ENCODE measurements at regions not wholly inside any gene's neighbourhood (a gene's known extent, or its start where the extent isn't known, plus 50 kb on each side); places are given as distances from the start of the nearest gene placed in this dataset.

DNA sequence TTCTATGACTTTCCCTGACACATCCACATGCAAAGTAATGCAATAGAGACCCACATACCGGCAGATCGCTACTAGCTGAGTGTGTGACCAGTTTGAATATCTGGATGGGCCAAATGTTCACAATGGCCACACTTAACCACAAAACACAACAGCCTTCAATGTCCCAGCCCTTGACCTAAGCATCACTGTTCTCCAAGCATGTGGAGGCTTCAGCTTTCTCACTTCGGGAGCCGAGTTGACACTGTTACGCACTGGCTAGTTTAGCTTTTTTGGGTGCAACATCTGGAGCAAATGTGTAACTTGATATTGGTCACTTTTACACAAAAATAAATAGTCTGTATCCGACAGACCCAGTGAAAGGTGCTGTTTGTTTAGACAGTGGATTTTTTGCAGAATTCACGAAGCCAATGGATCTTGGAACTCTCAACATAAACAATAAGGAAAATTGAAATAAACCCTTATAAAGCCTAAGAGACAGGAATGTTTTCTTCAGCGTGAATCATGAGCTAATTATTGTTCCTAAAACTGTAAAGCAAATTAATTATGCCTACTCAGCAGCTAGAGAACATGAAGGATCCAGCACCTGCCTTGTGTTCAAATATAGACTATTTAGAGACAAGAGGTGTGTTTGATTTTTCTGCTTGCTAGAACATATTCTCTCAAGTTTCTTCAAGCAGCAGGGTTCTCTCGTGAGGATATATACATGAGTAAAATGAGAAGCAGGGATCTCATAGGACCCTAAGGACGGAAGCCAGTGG, 117.6 kb upstream of the JCAD start:
- 67 to 75% methylated on average over 8 to 10 of the region's 10 CpGs for WGBS, 2 donors (ENCODE audit: low coverage in 1 of 2)
- Histone ChIP-seq H3K4me3 (no peak overlapping the region), H3K27ac (no peak overlapping the region), H3K36me3 (no peaks in the 10 kb centered on the region), H3K4me1 (no peaks in the 10 kb centered on the region), H3K9me3 (no peaks in the 10 kb centered on the region), H3K27me3 (no peaks in the 10 kb centered on the region)
- DNase-seq = no peak
- intact Hi-C loops (cut with DNase I; ENCODE audit: low total_unique reads) (no loop called here), in situ Hi-C loops (cut with MboI; ENCODE audit: low pct_ligation_motif_present in 1 of 4, low pct_unique_long_range_greater_than_20kb in 1 of 4, low sequenced_read_pairs in 3 of 4) (no loop called here)
- TF ChIP-seq EP300 (IDR thresholded peaks at IDR 0.05; ENCODE audit: low read depth) (no peak), POLR2A (IDR thresholded peaks at IDR 0.05) (no peak), POLR2AphosphoS5 (IDR thresholded peaks at IDR 0.05) (no peak)
- TF ChIP-seq, protein P1, sequence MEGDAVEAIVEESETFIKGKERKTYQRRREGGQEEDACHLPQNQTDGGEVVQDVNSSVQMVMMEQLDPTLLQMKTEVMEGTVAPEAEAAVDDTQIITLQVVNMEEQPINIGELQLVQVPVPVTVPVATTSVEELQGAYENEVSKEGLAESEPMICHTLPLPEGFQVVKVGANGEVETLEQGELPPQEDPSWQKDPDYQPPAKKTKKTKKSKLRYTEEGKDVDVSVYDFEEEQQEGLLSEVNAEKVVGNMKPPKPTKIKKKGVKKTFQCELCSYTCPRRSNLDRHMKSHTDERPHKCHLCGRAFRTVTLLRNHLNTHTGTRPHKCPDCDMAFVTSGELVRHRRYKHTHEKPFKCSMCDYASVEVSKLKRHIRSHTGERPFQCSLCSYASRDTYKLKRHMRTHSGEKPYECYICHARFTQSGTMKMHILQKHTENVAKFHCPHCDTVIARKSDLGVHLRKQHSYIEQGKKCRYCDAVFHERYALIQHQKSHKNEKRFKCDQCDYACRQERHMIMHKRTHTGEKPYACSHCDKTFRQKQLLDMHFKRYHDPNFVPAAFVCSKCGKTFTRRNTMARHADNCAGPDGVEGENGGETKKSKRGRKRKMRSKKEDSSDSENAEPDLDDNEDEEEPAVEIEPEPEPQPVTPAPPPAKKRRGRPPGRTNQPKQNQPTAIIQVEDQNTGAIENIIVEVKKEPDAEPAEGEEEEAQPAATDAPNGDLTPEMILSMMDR (IDR thresholded peaks at IDR 0.05) = no peak

DNA sequence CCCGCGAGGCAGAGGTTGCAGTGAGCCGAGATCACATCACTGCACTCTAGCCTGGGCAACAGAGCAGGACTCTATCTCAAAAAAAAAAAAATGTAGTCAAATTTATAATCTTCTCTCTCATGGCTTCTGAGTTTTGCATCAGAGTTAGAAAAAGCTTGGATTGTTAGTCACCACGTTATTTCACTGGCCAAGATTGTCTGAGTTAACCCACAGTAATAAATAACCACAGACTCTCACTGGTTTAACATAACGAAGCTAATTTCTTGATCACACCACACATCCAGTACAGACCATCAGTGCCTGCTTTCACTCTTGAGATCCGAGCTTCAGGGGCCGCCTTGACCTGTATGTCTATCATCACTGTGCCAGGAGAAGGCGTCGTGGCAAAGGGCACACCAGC, 116.8 kb upstream of the JCAD start:
- intact Hi-C loops (cut with DNase I; ENCODE audit: low total_unique reads) (no loop called here), in situ Hi-C loops (cut with MboI; ENCODE audit: low pct_ligation_motif_present in 1 of 4, low pct_unique_long_range_greater_than_20kb in 1 of 4, low sequenced_read_pairs in 3 of 4) (no loop called here)

DNA sequence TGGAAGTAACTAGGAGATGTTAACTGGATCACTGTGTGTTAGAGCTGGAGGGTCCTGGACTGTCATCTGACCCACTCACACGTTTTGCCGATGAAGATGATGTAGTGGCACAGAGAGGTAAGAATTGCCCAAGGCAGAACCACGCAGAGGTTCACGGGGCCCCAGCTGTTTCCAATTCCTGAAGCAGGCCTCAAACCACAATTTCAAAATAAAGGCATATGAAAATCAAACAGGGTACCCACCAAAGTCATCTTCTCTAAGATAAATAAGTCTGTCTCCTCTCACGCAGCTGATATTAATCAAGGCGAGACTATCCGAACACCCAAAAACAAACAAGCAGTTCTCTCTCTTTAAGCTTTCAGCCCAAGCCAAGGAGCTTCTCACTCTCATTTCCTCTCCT, 113.3 kb upstream of the JCAD start:
- no peaks in the 10 kb centered on the region for H3K27me3 ChIP-seq
- H3K9me3 ChIP-seq = no peaks in the 10 kb centered on the region
- WGBS, 2 donors (ENCODE audit: low coverage in 1 of 2) = 76 to 79% methylated on average over 7 of the region's 7 CpGs
- no peak for DNase-seq
- H3K27ac ChIP-seq = no peak overlapping the region
- in situ Hi-C loops (cut with MboI; ENCODE audit: low pct_ligation_motif_present in 1 of 4, low pct_unique_long_range_greater_than_20kb in 1 of 4, low sequenced_read_pairs in 3 of 4) = no loop called here
- intact Hi-C loops (cut with DNase I; ENCODE audit: low total_unique reads) = no loop called here
- TF ChIP-seq EP300 (IDR thresholded peaks at IDR 0.05; ENCODE audit: low read depth) = no peak
- H3K4me1 ChIP-seq = no peaks in the 10 kb centered on the region
- H3K4me3 ChIP-seq = no peak overlapping the region
- no peaks in the 10 kb centered on the region for H3K36me3 ChIP-seq

More for the DNA sequence above, 116.8 kb upstream of the JCAD start:
- Histone ChIP-seq H3K27ac (no peak overlapping the region), H3K27me3 (no peaks in the 10 kb centered on the region), H3K4me3 (no peak overlapping the region), H3K36me3 (no peaks in the 10 kb centered on the region), H3K4me1 (no peaks in the 10 kb centered on the region), H3K9me3 (no peaks in the 10 kb centered on the region)
- WGBS, 2 donors (ENCODE audit: low coverage in 1 of 2) = 63 to 79% methylated on average over 2 to 9 of the region's 9 CpGs
- TF ChIP-seq POLR2A (IDR thresholded peaks at IDR 0.05) (no peak), POLR2AphosphoS5 (IDR thresholded peaks at IDR 0.05) (no peak), EP300 (IDR thresholded peaks at IDR 0.05; ENCODE audit: low read depth) (no peak)
- TF ChIP-seq, protein P1 (IDR thresholded peaks at IDR 0.05) = no peak
- DNase-seq = no peak

DNA sequence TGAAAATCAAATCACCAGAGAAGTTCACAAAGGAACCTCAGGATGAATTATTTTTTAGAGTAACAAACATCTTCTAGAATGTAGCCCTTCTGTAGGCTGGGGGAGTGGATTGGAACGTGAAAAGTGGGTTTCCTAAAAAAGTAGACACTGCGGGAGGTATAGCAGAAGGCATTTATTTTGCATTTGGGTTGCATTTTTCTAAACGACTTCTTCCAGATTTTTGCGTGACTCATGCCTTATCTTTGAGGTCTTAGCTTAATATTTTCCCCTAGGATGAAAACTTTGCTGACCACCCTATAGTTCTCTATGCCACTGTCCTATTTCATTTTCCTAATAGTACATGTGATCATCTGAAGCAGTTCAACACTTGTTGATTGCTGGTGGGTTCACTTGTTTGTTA, 112.7 kb upstream of the JCAD start:
- 81 to 87% methylated on average over 4 of the region's 4 CpGs for WGBS, 2 donors (ENCODE audit: low coverage in 1 of 2)
- TF ChIP-seq, protein P1 (IDR thresholded peaks at IDR 0.05) = no peak
- TF ChIP-seq EP300 (IDR thresholded peaks at IDR 0.05; ENCODE audit: low read depth) (no peak), POLR2A (IDR thresholded peaks at IDR 0.05) (no peak), POLR2AphosphoS5 (IDR thresholded peaks at IDR 0.05) (no peak)

DNA sequence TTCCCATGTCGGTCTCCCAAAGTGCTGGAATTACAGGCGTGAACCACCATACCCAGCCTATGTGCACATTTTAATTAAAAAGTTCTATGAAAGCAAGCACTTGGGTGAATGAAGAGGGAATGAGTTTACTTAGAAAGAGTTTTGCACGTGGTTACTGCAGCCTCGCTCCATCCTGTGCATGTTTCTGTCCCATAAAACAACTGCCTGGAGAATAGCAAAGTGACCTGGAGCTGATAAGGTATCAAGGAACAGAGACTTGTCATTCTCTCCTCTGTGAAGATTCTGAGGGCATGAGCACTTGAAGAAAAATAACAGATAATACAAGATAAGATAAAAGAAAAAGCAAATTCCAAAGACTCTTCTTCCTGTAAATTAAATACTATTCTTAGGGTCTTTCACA, 112.2 kb upstream of the JCAD start:
- TF ChIP-seq EP300 (IDR thresholded peaks at IDR 0.05; ENCODE audit: low read depth) (no peak), POLR2AphosphoS5 (IDR thresholded peaks at IDR 0.05) (no peak), POLR2A (IDR thresholded peaks at IDR 0.05) (no peak)
- TF ChIP-seq, protein P1 (IDR thresholded peaks at IDR 0.05) = no peak
- DNase-seq = no peak
- no peaks in the 10 kb centered on the region for H3K4me1 ChIP-seq
- intact Hi-C loops (cut with DNase I; ENCODE audit: low total_unique reads) (no loop called here), in situ Hi-C loops (cut with MboI; ENCODE audit: low pct_ligation_motif_present in 1 of 4, low pct_unique_long_range_greater_than_20kb in 1 of 4, low sequenced_read_pairs in 3 of 4) (no loop called here)
- 71% methylated on average over 4 of the region's 4 CpGs for WGBS, 2 donors (ENCODE audit: low coverage in 1 of 2)
- no peak overlapping the region for H3K4me3 ChIP-seq
- no peaks in the 10 kb centered on the region for H3K9me3 ChIP-seq
- H3K27ac ChIP-seq = no peak overlapping the region
- no peaks in the 10 kb centered on the region for H3K27me3 ChIP-seq
- no peaks in the 10 kb centered on the region for H3K36me3 ChIP-seq

More for the DNA sequence above, 112.7 kb upstream of the JCAD start:
- DNase-seq = no peak
- Histone ChIP-seq H3K36me3 (no peaks in the 10 kb centered on the region), H3K27me3 (no peaks in the 10 kb centered on the region), H3K4me3 (no peak overlapping the region), H3K9me3 (no peaks in the 10 kb centered on the region), H3K27ac (no peak overlapping the region), H3K4me1 (no peaks in the 10 kb centered on the region)
- in situ Hi-C loops (cut with MboI; ENCODE audit: low pct_ligation_motif_present in 1 of 4, low pct_unique_long_range_greater_than_20kb in 1 of 4, low sequenced_read_pairs in 3 of 4) (no loop called here), intact Hi-C loops (cut with DNase I; ENCODE audit: low total_unique reads) (no loop called here)

Data from transverse colon (tissue), 4 donors.